ENCODE measurements at regions not wholly inside any gene's neighbourhood (a gene's known extent, or its start where the extent isn't known, plus 50 kb on each side); places are given as distances from the start of the nearest gene placed in this dataset.
A peak's percentile ranks its signal among the peaks of the same experiment; 100 is the strongest.

DNA sequence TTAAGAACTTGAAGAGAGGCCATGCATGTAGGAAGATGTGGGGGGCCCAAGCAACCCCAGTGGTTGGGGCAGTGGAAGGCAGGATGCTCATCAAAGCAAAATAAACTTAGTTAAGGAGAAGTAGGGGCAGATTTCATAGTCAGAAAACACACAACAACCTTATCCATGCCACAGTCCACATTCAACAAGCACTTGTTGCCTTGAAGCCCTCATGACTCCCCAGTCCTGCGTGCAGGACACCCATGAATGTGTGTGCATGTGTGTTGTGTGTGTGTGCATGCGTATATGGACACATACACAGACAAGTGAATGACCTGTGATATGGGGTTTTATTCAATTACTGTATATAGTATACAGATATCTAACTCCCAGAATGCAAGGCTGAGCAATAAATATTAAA lies 186.9 kb downstream of the PSMG1 start:
- intact Hi-C loops (cut with DNase I; ENCODE audit: low total_unique reads) = no loop called here
- Histone ChIP-seq H3K9me3 (no peaks in the 10 kb centered on the region), H3K27ac (no peak overlapping the region), H3K27me3 (no peaks in the 10 kb centered on the region), H3K4me3 (no peak overlapping the region), H3K4me1 (peaks cover 30% of the 10 kb centered on the region), H3K36me3 (ENCODE audit: low read depth, missing control alignments) (no peaks in the 10 kb centered on the region)
- no peak for TF ChIP-seq POLR2A (IDR thresholded peaks at IDR 0.05)
- TF ChIP-seq, protein P1, sequence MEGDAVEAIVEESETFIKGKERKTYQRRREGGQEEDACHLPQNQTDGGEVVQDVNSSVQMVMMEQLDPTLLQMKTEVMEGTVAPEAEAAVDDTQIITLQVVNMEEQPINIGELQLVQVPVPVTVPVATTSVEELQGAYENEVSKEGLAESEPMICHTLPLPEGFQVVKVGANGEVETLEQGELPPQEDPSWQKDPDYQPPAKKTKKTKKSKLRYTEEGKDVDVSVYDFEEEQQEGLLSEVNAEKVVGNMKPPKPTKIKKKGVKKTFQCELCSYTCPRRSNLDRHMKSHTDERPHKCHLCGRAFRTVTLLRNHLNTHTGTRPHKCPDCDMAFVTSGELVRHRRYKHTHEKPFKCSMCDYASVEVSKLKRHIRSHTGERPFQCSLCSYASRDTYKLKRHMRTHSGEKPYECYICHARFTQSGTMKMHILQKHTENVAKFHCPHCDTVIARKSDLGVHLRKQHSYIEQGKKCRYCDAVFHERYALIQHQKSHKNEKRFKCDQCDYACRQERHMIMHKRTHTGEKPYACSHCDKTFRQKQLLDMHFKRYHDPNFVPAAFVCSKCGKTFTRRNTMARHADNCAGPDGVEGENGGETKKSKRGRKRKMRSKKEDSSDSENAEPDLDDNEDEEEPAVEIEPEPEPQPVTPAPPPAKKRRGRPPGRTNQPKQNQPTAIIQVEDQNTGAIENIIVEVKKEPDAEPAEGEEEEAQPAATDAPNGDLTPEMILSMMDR (IDR thresholded peaks at IDR 0.05) = no peak
- WGBS, 2 donors = 92 to 98% methylated on average over 2 of the region's 2 CpGs
- no peak for DNase-seq

DNA sequence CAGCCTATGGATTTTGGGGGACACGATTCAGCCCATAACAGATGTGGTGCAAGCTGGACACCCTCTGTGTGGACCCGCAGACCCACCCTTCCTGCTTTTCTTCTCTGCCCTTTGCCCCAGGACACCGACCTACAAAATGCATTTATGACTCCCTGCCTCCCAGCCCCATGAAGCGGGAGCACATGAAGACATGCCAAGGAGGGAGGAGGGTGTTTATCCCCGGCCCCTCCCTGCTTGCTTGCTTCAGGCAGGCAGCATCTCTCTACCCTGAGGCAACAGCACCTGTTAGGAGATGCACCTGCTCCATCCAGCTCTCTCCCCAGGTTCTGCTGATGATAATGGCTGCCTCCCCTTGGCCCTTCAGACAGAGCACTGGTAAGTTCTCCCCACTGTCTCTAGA lies 187.5 kb downstream of the PSMG1 start:
- H3K36me3 ChIP-seq (ENCODE audit: low read depth, missing control alignments) = no peaks in the 10 kb centered on the region
- no peak overlapping the region for H3K27ac ChIP-seq
- no peaks in the 10 kb centered on the region for H3K9me3 ChIP-seq
- no peak for DNase-seq
- no peaks in the 10 kb centered on the region for H3K27me3 ChIP-seq
- TF ChIP-seq, protein P1 (IDR thresholded peaks at IDR 0.05) = no peak
- no peak for TF ChIP-seq POLR2A (IDR thresholded peaks at IDR 0.05)
- intact Hi-C loops (cut with DNase I; ENCODE audit: low total_unique reads) = no loop called here
- no peak overlapping the region for H3K4me3 ChIP-seq
- 89 to 90% methylated on average over 5 of the region's 5 CpGs for WGBS, 2 donors
- peaks cover 36% of the 10 kb centered on the region for H3K4me1 ChIP-seq

DNA sequence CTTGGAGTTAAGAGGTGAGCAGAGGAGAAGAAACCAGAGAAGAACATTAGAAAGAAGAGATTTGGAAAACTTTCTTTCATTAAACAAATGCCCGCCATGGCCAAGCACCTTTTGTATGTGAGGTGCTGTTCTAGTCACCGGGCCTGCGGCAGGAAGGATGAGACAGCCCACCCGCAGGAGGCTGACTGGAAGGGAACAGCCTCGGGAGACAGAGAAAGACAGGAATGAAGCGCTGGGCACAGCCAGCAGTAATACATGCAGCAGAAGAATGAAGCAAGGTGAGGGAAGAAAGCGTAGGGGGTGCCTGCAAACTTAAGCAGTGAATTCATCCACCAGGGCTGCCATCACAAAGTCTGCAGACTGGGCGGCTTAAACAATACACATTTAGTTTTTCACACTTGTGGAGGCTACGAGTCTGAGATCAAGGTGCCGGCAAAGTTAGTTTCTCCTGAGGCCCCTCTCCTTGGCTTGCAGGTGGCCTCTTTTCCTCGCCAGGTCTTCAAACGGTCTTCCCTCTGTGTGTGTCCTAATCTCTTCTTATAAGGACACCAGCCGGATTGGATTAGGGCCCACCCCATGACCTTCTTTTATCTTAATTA lies 188.1 kb downstream of the PSMG1 start:
- no peak overlapping the region for H3K4me3 ChIP-seq
- H3K4me1 ChIP-seq = peaks cover 42% of the 10 kb centered on the region
- no peak for TF ChIP-seq POLR2A (IDR thresholded peaks at IDR 0.05)
- TF ChIP-seq, protein P1 (IDR thresholded peaks at IDR 0.05) = no peak
- intact Hi-C loops (cut with DNase I; ENCODE audit: low total_unique reads) = no loop called here
- H3K27ac ChIP-seq = no peak overlapping the region
- WGBS, 2 donors = 89 to 91% methylated on average over 13 of the region's 13 CpGs
- no peak for DNase-seq
- no peaks in the 10 kb centered on the region for H3K9me3 ChIP-seq
- no peaks in the 10 kb centered on the region for H3K27me3 ChIP-seq
- H3K36me3 ChIP-seq (ENCODE audit: low read depth, missing control alignments) = no peaks in the 10 kb centered on the region

DNA sequence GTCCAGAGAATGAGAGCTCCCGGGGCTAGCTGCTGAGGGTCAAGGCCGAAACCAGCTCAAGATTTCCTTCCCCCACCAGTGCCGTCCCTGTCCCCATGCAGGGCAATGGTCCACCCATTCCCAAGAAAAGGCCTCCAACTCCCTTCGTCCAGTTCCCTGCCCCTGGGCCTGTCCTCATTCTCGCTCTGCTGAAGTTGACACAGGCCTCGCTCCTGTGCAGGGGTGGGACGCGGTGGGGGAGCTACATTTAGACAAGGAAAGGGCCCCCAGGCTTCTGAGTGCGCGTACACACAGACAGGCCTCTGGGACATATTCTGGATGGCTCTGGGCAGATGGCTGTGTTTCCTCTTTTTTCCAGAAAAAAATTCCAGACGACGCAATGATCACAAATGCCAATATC lies 188.3 kb downstream of the ETS2 start:
- DNase-seq = no peak
- Histone ChIP-seq H3K9me3 (no peaks in the 10 kb centered on the region), H3K4me3 (no peak overlapping the region), H3K27ac (no peak overlapping the region), H3K4me1 (peaks cover 51% of the 10 kb centered on the region), H3K36me3 (ENCODE audit: low read depth, missing control alignments) (no peaks in the 10 kb centered on the region), H3K27me3 (no peaks in the 10 kb centered on the region)
- WGBS, 2 donors = 69 to 84% methylated on average over 12 of the region's 12 CpGs
- intact Hi-C loops (cut with DNase I; ENCODE audit: low total_unique reads) = no loop called here
- no peak for TF ChIP-seq POLR2A (IDR thresholded peaks at IDR 0.05)
- TF ChIP-seq, protein P1 (IDR thresholded peaks at IDR 0.05) = no peak

DNA sequence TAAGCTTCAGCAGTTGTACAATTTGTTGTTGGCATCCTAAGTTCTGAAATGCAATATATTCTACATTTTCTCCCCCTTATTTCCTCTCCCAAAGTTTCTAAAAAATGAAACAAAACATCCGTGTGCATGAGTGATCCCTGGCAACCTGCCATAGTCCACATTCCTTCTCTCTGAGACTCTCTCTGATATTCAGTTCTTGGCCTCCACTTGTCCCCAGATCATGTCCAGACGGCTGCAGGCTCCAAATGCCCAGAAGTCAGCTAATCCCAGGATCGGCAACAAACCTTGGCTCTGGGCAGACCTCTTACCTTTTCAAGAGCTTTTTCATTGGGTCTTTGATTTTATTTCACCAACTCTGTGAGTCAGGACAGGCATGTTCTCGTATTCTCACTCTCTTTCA lies 187.8 kb downstream of the ETS2 start:
- no peaks in the 10 kb centered on the region for H3K36me3 ChIP-seq (ENCODE audit: low read depth, missing control alignments)
- no peak overlapping the region for H3K27ac ChIP-seq
- TF ChIP-seq, protein P1 (IDR thresholded peaks at IDR 0.05) = no peak
- no peak for TF ChIP-seq POLR2A (IDR thresholded peaks at IDR 0.05)
- no peak overlapping the region for H3K4me3 ChIP-seq
- DNase-seq = peak; percentile 80
- WGBS, 2 donors = 42 to 43% methylated on average over 4 of the region's 4 CpGs
- intact Hi-C loops (cut with DNase I; ENCODE audit: low total_unique reads) = no loop called here
- H3K27me3 ChIP-seq = no peaks in the 10 kb centered on the region
- no peaks in the 10 kb centered on the region for H3K9me3 ChIP-seq
- H3K4me1 ChIP-seq = peaks cover 54% of the 10 kb centered on the region
